ENCODE measurements at regions not wholly inside any gene's neighbourhood (a gene's known extent, or its start where the extent isn't known, plus 50 kb on each side); places are given as distances from the start of the nearest gene placed in this dataset.
"Not testable (repeated sequence)": the region's sequence is repeated elsewhere in the genome, so short reads cannot be mapped to it uniquely, and the experiment has no call there.

GRCh38 chr5:56763711-56764466 lies 51.5 kb upstream of the MAP3K1 start:
- no peaks in the 10 kb centered on the region for H3K36me3 Mint-ChIP-seq
- no peaks in the 10 kb centered on the region for H3K27me3 Mint-ChIP-seq
- no peak overlapping the region for H3K4me3 Mint-ChIP-seq
- peak overlapping the region; percentile 9 for H3K27ac Mint-ChIP-seq
- H3K9me3 Mint-ChIP-seq, result no peaks in the 10 kb centered on the region
- H3K4me1 Mint-ChIP-seq, result peaks cover 8% of the 10 kb centered on the region

GRCh38 chr5:56763182-56763581 lies 52.2 kb upstream of the MAP3K1 start:
- no peak overlapping the region for H3K4me3 Mint-ChIP-seq
- H3K36me3 Mint-ChIP-seq, result no peaks in the 10 kb centered on the region
- no peaks in the 10 kb centered on the region for H3K9me3 Mint-ChIP-seq
- peaks cover 8% of the 10 kb centered on the region for H3K4me1 Mint-ChIP-seq
- H3K27ac Mint-ChIP-seq, result no peak overlapping the region
- no peaks in the 10 kb centered on the region for H3K27me3 Mint-ChIP-seq

GRCh38 chr5:56761151-56761885 lies 54.0 kb upstream of the MAP3K1 start:
- Mint-ChIP-seq H3K4me1 (peaks cover 8% of the 10 kb centered on the region), H3K9me3 (no peaks in the 10 kb centered on the region), H3K36me3 (no peaks in the 10 kb centered on the region), H3K27ac (no peak overlapping the region), H3K4me3 (no peak overlapping the region), H3K27me3 (no peaks in the 10 kb centered on the region)

- no peak overlapping the region for H3K27ac Mint-ChIP-seq
- no peak overlapping the region for H3K4me3 Mint-ChIP-seq
- no peaks in the 10 kb centered on the region for H3K27me3 Mint-ChIP-seq
- no peaks in the 10 kb centered on the region for H3K36me3 Mint-ChIP-seq
- peaks cover 8% of the 10 kb centered on the region for H3K4me1 Mint-ChIP-seq
- no peaks in the 10 kb centered on the region for H3K9me3 Mint-ChIP-seq
These were observed 54.6 kb upstream of the MAP3K1 start for GRCh38 chr5:56760723-56761122.

- Mint-ChIP-seq H3K27ac (no peak overlapping the region), H3K9me3 (no peaks in the 10 kb centered on the region), H3K4me3 (no peak overlapping the region), H3K27me3 (no peaks in the 10 kb centered on the region), H3K4me1 (peaks cover 8% of the 10 kb centered on the region), H3K36me3 (no peaks in the 10 kb centered on the region)
These were observed 55.7 kb upstream of the MAP3K1 start for GRCh38 chr5:56759521-56760216.

GRCh38 chr5:56757077-56757476 lies 58.3 kb upstream of the MAP3K1 start:
- Mint-ChIP-seq H3K27me3 (no peaks in the 10 kb centered on the region), H3K27ac (no peak overlapping the region), H3K4me3 (no peak overlapping the region), H3K36me3 (no peaks in the 10 kb centered on the region), H3K9me3 (no peaks in the 10 kb centered on the region), H3K4me1 (peaks cover 8% of the 10 kb centered on the region)

- Mint-ChIP-seq H3K4me1 (peaks cover 8% of the 10 kb centered on the region), H3K36me3 (no peaks in the 10 kb centered on the region), H3K27ac (no peak overlapping the region), H3K27me3 (no peaks in the 10 kb centered on the region), H3K9me3 (no peaks in the 10 kb centered on the region), H3K4me3 (no peak overlapping the region)
These were observed 60.3 kb upstream of the MAP3K1 start for GRCh38 chr5:56755036-56755555.

GRCh38 chr5:56753588-56753987 lies 61.8 kb upstream of the MAP3K1 start:
- H3K4me3 Mint-ChIP-seq, H3K27me3 Mint-ChIP-seq, H3K27ac Mint-ChIP-seq, H3K9me3 Mint-ChIP-seq, H3K36me3 Mint-ChIP-seq, H3K4me1 Mint-ChIP-seq: not testable (repeated sequence)

- Mint-ChIP-seq H3K27me3 (no peaks in the 10 kb centered on the region), H3K4me3 (no peak overlapping the region), H3K4me1 (no peaks in the 10 kb centered on the region), H3K36me3 (no peaks in the 10 kb centered on the region), H3K27ac (no peak overlapping the region), H3K9me3 (no peaks in the 10 kb centered on the region)
These were observed 63.6 kb upstream of the MAP3K1 start for GRCh38 chr5:56751572-56752313.

- H3K27me3 Mint-ChIP-seq, result no peaks in the 10 kb centered on the region
These were observed 65.5 kb upstream of the MAP3K1 start for GRCh38 chr5:56749842-56750241.

GRCh38 chr5:56746553-56747339 lies 68.6 kb upstream of the MAP3K1 start:
- H3K4me3 Mint-ChIP-seq, result no peak overlapping the region
- H3K4me1 Mint-ChIP-seq, result peaks cover 4% of the 10 kb centered on the region
- H3K9me3 Mint-ChIP-seq, result no peaks in the 10 kb centered on the region
- no peaks in the 10 kb centered on the region for H3K27me3 Mint-ChIP-seq
- no peak overlapping the region for H3K27ac Mint-ChIP-seq
- H3K36me3 Mint-ChIP-seq, result no peaks in the 10 kb centered on the region

More at GRCh38 chr5:56749842-56750241, 65.5 kb upstream of the MAP3K1 start:
- Mint-ChIP-seq H3K36me3 (no peaks in the 10 kb centered on the region), H3K9me3 (no peaks in the 10 kb centered on the region), H3K4me3 (no peak overlapping the region), H3K4me1 (peaks cover under 1% of the 10 kb centered on the region), H3K27ac (no peak overlapping the region)

- no peak overlapping the region for H3K27ac Mint-ChIP-seq
- H3K4me1 Mint-ChIP-seq, result peaks cover 4% of the 10 kb centered on the region
- H3K27me3 Mint-ChIP-seq, result no peaks in the 10 kb centered on the region
- no peaks in the 10 kb centered on the region for H3K9me3 Mint-ChIP-seq
- no peaks in the 10 kb centered on the region for H3K36me3 Mint-ChIP-seq
- no peak overlapping the region for H3K4me3 Mint-ChIP-seq
These were observed 69.5 kb upstream of the MAP3K1 start for GRCh38 chr5:56745864-56746263.

GRCh38 chr5:56740868-56741267 lies 74.5 kb upstream of the MAP3K1 start:
- H3K36me3 Mint-ChIP-seq, result no peaks in the 10 kb centered on the region
- peaks cover 28% of the 10 kb centered on the region for H3K4me1 Mint-ChIP-seq
- no peaks in the 10 kb centered on the region for H3K27me3 Mint-ChIP-seq
- no peak overlapping the region for H3K27ac Mint-ChIP-seq
- no peak overlapping the region for H3K4me3 Mint-ChIP-seq
- H3K9me3 Mint-ChIP-seq, result no peaks in the 10 kb centered on the region

- peaks cover 35% of the 10 kb centered on the region for H3K4me1 Mint-ChIP-seq
- H3K27me3 Mint-ChIP-seq, result no peaks in the 10 kb centered on the region
- H3K9me3 Mint-ChIP-seq, result no peaks in the 10 kb centered on the region
- H3K4me3 Mint-ChIP-seq, result no peak overlapping the region
- H3K36me3 Mint-ChIP-seq, result no peaks in the 10 kb centered on the region
- H3K27ac Mint-ChIP-seq, result no peak overlapping the region
These were observed 75.4 kb upstream of the MAP3K1 start for GRCh38 chr5:56739990-56740389.

Measured in activated naive CD4-positive, alpha-beta T cell treated with anti-CD3 and anti-CD28 coated beads, Interleukin-2, amount 50 U/mL, for 24 hours (primary cell).